ENCODE measurements at regions not wholly inside any gene's neighbourhood (a gene's known extent, or its start where the extent isn't known, plus 50 kb on each side); places are given as distances from the start of the nearest gene placed in this dataset.

GRCh38 chr17:74031316-74032090 lies 172.0 kb upstream of the RPL38 start:
- no peaks in the 10 kb centered on the region for H3K36me3 ChIP-seq (ENCODE audit: control insufficient read depth, insufficient read depth, low read length)
- no peaks in the 10 kb centered on the region for H3K9me3 ChIP-seq (ENCODE audit: control insufficient read depth, insufficient read depth, low read depth, low read length)
- H3K27me3 ChIP-seq (ENCODE audit: control insufficient read depth, insufficient read depth, low read length), result no peaks in the 10 kb centered on the region; the same call in 1 of the 2 replicates
- H3K4me3 ChIP-seq (ENCODE audit: low read depth, low read length), result no peak overlapping the region
- H3K9ac ChIP-seq (ENCODE audit: low read length), result no peak overlapping the region
- H3K27ac ChIP-seq (ENCODE audit: low read depth, low read length), result no peak overlapping the region
- H3K4me1 ChIP-seq (ENCODE audit: control insufficient read depth, insufficient read depth, low read length), result peaks cover 13% of the 10 kb centered on the region

- no peak overlapping the region for H3K4me3 ChIP-seq (ENCODE audit: low read depth, low read length)
- H3K27me3 ChIP-seq (ENCODE audit: control insufficient read depth, insufficient read depth, low read length), result no peaks in the 10 kb centered on the region; the same call in 1 of the 2 replicates
- H3K9me3 ChIP-seq (ENCODE audit: control insufficient read depth, insufficient read depth, low read depth, low read length), result no peaks in the 10 kb centered on the region
- H3K9ac ChIP-seq (ENCODE audit: low read length), result no peak overlapping the region
- H3K27ac ChIP-seq (ENCODE audit: low read depth, low read length), result no peak overlapping the region
- H3K36me3 ChIP-seq (ENCODE audit: control insufficient read depth, insufficient read depth, low read length), result no peaks in the 10 kb centered on the region
- H3K4me1 ChIP-seq (ENCODE audit: control insufficient read depth, insufficient read depth, low read length), result peaks cover 13% of the 10 kb centered on the region
Observed at GRCh38 chr17:74032222-74032621, 171.3 kb upstream of the RPL38 start.

- no peaks in the 10 kb centered on the region for H3K9me3 ChIP-seq (ENCODE audit: control insufficient read depth, insufficient read depth, low read depth, low read length)
- no peaks in the 10 kb centered on the region for H3K36me3 ChIP-seq (ENCODE audit: control insufficient read depth, insufficient read depth, low read length)
Observed at GRCh38 chr17:74037320-74037719, 166.2 kb upstream of the RPL38 start.

DNA sequence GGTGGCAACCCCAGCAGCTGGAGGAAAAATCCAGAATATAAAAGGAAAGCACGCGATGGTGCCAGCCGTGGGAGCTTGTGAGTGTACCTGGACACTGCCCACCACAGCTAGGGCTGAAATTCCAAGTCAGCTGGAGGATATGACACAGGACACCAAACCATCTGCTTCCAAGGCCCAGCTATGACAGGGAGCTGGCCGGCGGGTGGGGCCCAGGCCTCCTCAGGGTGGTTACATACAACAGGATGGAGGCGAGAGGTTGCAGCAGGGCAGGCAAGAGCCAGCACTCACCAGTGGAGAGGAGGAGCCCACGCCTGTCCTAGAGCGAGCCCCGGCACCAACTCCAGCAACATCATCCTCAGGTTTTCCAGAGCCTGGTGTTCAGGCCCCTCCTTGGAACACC lies 163.2 kb upstream of the RPL38 start:
- Histone ChIP-seq H3K4me3 (ENCODE audit: low read depth, low read length) (no peak overlapping the region), H3K4me1 (ENCODE audit: control insufficient read depth, insufficient read depth, low read length) (peaks cover 3% of the 10 kb centered on the region; the same call in 1 of the 2 replicates), H3K9ac (ENCODE audit: low read length) (no peak overlapping the region), H3K27ac (ENCODE audit: low read depth, low read length) (no peak overlapping the region), H3K36me3 (ENCODE audit: control insufficient read depth, insufficient read depth, low read length) (no peaks in the 10 kb centered on the region), H3K27me3 (ENCODE audit: control insufficient read depth, insufficient read depth, low read length) (no peaks in the 10 kb centered on the region), H3K9me3 (ENCODE audit: control insufficient read depth, insufficient read depth, low read depth, low read length) (no peaks in the 10 kb centered on the region)

More at GRCh38 chr17:74037320-74037719, 166.2 kb upstream of the RPL38 start:
- H3K27ac ChIP-seq (ENCODE audit: low read depth, low read length), result no peak overlapping the region
- H3K9ac ChIP-seq (ENCODE audit: low read length), result no peak overlapping the region
- H3K4me3 ChIP-seq (ENCODE audit: low read depth, low read length), result no peak overlapping the region
- peaks cover 10% of the 10 kb centered on the region for H3K4me1 ChIP-seq (ENCODE audit: control insufficient read depth, insufficient read depth, low read length)
- no peaks in the 10 kb centered on the region; the same call in 1 of the 2 replicates for H3K27me3 ChIP-seq (ENCODE audit: control insufficient read depth, insufficient read depth, low read length)

- Histone ChIP-seq H3K9me3 (ENCODE audit: control insufficient read depth, insufficient read depth, low read depth, low read length) (no peaks in the 10 kb centered on the region), H3K27ac (ENCODE audit: low read depth, low read length) (no peak overlapping the region), H3K4me1 (ENCODE audit: control insufficient read depth, insufficient read depth, low read length) (peaks cover 3% of the 10 kb centered on the region; the same call in 1 of the 2 replicates), H3K9ac (ENCODE audit: low read length) (no peak overlapping the region), H3K36me3 (ENCODE audit: control insufficient read depth, insufficient read depth, low read length) (no peaks in the 10 kb centered on the region), H3K4me3 (ENCODE audit: low read depth, low read length) (no peak overlapping the region), H3K27me3 (ENCODE audit: control insufficient read depth, insufficient read depth, low read length) (no peaks in the 10 kb centered on the region)
Observed at GRCh38 chr17:74040729-74041128, 162.7 kb upstream of the RPL38 start.

DNA sequence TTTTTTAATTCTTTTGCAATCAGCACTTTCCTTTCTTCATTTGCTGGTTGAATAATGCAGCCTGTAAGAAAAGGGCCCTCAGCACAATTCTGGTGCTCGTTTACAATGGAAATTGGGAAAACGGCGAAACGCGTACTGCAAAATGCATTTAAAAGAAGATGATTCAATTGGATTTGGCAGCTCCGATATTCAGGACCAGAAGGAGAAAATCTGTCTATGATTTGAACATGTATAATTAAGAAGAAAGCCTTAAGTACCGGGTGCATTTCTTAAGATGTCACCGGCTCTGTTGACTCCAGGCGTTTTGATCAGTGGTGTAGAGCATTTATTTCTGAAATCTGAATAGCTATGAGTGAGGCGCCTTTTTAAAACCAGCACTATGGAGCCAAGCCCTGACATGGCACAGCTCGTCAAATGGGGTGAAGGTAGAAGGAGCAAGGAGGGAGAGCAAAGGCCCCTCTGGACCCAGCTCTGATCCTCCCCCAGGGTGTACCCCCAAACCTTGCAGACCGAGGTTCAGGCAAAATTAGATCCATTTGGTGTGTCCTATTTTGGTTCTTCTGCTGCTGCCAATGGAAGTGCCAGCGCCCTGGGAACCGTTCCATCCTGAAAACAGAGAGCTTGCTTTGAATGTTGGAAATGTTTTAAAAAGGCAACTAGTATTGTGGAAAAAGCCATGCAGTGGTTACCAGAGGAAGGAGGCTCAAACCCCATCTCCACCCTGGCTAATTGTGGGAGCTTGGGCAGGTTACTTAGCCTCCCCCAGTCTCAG lies 161.4 kb upstream of the RPL38 start:
- H3K9me3 ChIP-seq (ENCODE audit: control insufficient read depth, insufficient read depth, low read depth, low read length), result no peaks in the 10 kb centered on the region
- no peaks in the 10 kb centered on the region for H3K36me3 ChIP-seq (ENCODE audit: control insufficient read depth, insufficient read depth, low read length)
- no peak overlapping the region for H3K27ac ChIP-seq (ENCODE audit: low read depth, low read length)
- peaks cover 3% of the 10 kb centered on the region; the same call in 1 of the 2 replicates for H3K4me1 ChIP-seq (ENCODE audit: control insufficient read depth, insufficient read depth, low read length)
- no peak overlapping the region for H3K9ac ChIP-seq (ENCODE audit: low read length)
- no peaks in the 10 kb centered on the region for H3K27me3 ChIP-seq (ENCODE audit: control insufficient read depth, insufficient read depth, low read length)
- H3K4me3 ChIP-seq (ENCODE audit: low read depth, low read length), result no peak overlapping the region

DNA sequence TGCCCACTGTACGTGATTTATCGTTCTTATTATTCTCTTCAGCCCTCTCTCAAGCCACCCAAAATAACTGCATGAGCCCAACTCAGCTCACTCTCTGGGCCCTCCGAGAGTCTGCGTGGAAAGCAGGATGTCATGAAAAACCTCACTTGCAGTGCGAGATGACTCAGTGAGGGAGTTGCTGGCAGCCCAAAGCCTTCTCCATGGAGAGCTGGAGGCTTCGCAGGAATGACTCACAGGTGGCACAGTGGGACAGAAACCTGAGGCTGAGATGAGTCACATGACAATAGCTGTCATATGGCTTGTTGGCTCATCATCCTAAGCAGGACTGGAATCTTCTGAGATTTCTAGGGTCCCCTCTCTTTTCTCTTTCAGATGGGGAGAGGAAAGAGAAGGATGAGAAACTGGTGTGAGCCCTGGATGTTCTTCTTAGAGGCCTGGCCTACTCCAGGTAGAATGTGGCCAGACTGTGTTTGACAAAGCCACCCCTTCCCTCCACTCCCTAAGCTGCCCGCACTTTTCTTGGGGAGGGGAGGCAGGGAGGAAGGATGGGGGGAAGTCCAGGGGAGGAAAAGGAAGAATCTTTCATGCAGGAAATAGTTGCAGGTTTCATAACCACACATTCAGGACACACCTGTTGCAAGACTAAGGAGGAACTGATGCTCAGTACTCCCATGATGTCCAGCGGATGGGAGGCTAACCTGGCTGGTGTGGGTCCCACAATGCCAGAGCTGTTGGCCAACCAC lies 160.6 kb upstream of the RPL38 start:
- Histone ChIP-seq H3K4me3 (ENCODE audit: low read depth, low read length) (no peak overlapping the region), H3K4me1 (ENCODE audit: control insufficient read depth, insufficient read depth, low read length) (peaks cover 3% of the 10 kb centered on the region; the same call in 1 of the 2 replicates), H3K27ac (ENCODE audit: low read depth, low read length) (no peak overlapping the region), H3K9ac (ENCODE audit: low read length) (no peak overlapping the region), H3K9me3 (ENCODE audit: control insufficient read depth, insufficient read depth, low read depth, low read length) (no peaks in the 10 kb centered on the region), H3K36me3 (ENCODE audit: control insufficient read depth, insufficient read depth, low read length) (no peaks in the 10 kb centered on the region), H3K27me3 (ENCODE audit: control insufficient read depth, insufficient read depth, low read length) (no peaks in the 10 kb centered on the region)

GRCh38 chr17:74043976-74044375 lies 159.5 kb upstream of the RPL38 start:
- H3K27me3 ChIP-seq (ENCODE audit: control insufficient read depth, insufficient read depth, low read length), result no peaks in the 10 kb centered on the region
- no peaks in the 10 kb centered on the region for H3K9me3 ChIP-seq (ENCODE audit: control insufficient read depth, insufficient read depth, low read depth, low read length)
- H3K27ac ChIP-seq (ENCODE audit: low read depth, low read length), result no peak overlapping the region

DNA sequence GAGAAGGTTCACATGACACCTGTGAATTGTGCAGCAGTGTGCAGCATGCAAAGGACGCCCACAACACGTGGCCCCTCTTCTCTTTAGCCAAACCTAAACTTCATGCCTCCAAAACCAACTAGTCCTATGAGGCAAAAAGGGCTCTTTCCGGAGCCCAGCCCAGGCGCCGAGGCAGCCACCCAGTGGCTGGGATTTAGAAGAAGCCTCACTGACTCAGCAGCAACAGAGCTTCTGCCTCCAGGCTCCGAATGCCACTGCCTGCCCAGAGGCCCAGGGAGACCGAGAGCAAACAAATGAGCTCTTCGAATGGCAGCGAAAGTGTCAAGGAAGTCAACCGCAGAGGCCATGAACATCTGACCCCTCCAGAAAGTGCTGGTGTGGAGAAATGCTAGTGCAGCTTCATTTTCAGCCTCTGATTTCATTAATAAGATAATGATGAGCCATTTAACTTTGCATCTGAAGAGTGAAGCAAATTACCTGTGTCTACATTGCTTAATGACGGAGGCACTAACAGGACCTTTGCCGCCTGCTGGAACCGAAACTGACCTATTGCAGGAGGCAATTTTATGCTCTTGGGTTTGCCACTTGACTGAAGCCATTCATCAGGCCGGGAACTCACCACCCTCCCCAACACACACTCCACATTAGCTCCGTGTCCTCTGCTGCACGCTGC lies 157.7 kb upstream of the RPL38 start:
- Histone ChIP-seq H3K4me3 (ENCODE audit: low read depth, low read length) (no peak overlapping the region), H3K9me3 (ENCODE audit: control insufficient read depth, insufficient read depth, low read depth, low read length) (no peaks in the 10 kb centered on the region), H3K27me3 (ENCODE audit: control insufficient read depth, insufficient read depth, low read length) (no peaks in the 10 kb centered on the region), H3K9ac (ENCODE audit: low read length) (no peak overlapping the region), H3K27ac (ENCODE audit: low read depth, low read length) (no peak overlapping the region), H3K4me1 (ENCODE audit: control insufficient read depth, insufficient read depth, low read length) (peaks cover 3% of the 10 kb centered on the region; the same call in 1 of the 2 replicates), H3K36me3 (ENCODE audit: control insufficient read depth, insufficient read depth, low read length) (no peaks in the 10 kb centered on the region)

More at GRCh38 chr17:74043976-74044375, 159.5 kb upstream of the RPL38 start:
- Histone ChIP-seq H3K9ac (ENCODE audit: low read length) (no peak overlapping the region), H3K4me1 (ENCODE audit: control insufficient read depth, insufficient read depth, low read length) (peaks cover 3% of the 10 kb centered on the region; the same call in 1 of the 2 replicates), H3K4me3 (ENCODE audit: low read depth, low read length) (no peak overlapping the region), H3K36me3 (ENCODE audit: control insufficient read depth, insufficient read depth, low read length) (no peaks in the 10 kb centered on the region)

- H3K4me3 ChIP-seq (ENCODE audit: low read depth, low read length), result no peak overlapping the region
- no peaks in the 10 kb centered on the region for H3K36me3 ChIP-seq (ENCODE audit: control insufficient read depth, insufficient read depth, low read length)
- no peak overlapping the region for H3K27ac ChIP-seq (ENCODE audit: low read depth, low read length)
- H3K4me1 ChIP-seq (ENCODE audit: control insufficient read depth, insufficient read depth, low read length), result no peaks in the 10 kb centered on the region; the same call in 1 of the 2 replicates
- no peak overlapping the region for H3K9ac ChIP-seq (ENCODE audit: low read length)
- H3K9me3 ChIP-seq (ENCODE audit: control insufficient read depth, insufficient read depth, low read depth, low read length), result no peaks in the 10 kb centered on the region
- no peaks in the 10 kb centered on the region for H3K27me3 ChIP-seq (ENCODE audit: control insufficient read depth, insufficient read depth, low read length)
Observed at GRCh38 chr17:74049167-74049966, 154.1 kb upstream of the RPL38 start.
